H1 (cell line): ENCODE measurements at regions not wholly inside any gene's neighbourhood (a gene's known extent, or its start where the extent isn't known, plus 50 kb on each side); places are given as distances from the start of the nearest gene placed in this dataset.
A peak's percentile ranks its signal among the peaks of the same experiment; 100 is the strongest.

Experiments
- CTCF ChIA-PET: fragments of 300-600 bp; sonication (Branson Sonifier 250); formaldehyde crosslinking; loops from one replicate; lab custom pipeline; 2021; ENCODE audit not compliant: partially characterized antibody; lab: Charles Lee
- POLR2A ChIA-PET: fragments of 300-600 bp; sonication (Branson Sonifier 250); formaldehyde crosslinking; loops from one replicate; lab custom pipeline; 2021; ENCODE audit warnings: inconsistent platforms; ENCODE audit not compliant: partially characterized antibody; lab: Charles Lee
- DNase-seq, 2 experiments: peaks; one replicate each; pipeline versions ENCODE4 v3.0.0 to v3.0.0-alpha.2; 2010 to 2022; ENCODE audit warnings: low spot score in 2 of 2, low read depth in 1 of 2, mixed read lengths in 1 of 2
- FAIRE-seq: peaks from 2 replicates; lab custom pipeline; 2011; peaks lifted over from hg19 to GRCh38; lab: Jason Lieb, UNC
- H2AFZ ChIP-seq: 2 replicates; pipeline ENCODE4 v1.8.1; 2012; ENCODE audit warnings: low read length, inconsistent platforms
- H2AK5ac ChIP-seq: 2 replicates; pipeline ENCODE4 v1.6.1; 2013; ENCODE audit warnings: low read depth, low read length
- H2BK120ac ChIP-seq: replicated peaks from 2 replicates; pipeline ENCODE3; 2013; ENCODE audit warnings: low read depth, low read length, inconsistent platforms
- H2BK12ac ChIP-seq: 2 replicates; pipeline ENCODE4 v1.6.1; 2013; ENCODE audit warnings: low read depth, low read length
- H2BK15ac ChIP-seq: 2 replicates; pipeline ENCODE4 v1.6.1; 2013; ENCODE audit warnings: low read length
- H2BK20ac ChIP-seq: 2 replicates; pipeline ENCODE4 v1.6.1; 2013; ENCODE audit warnings: low read length
- H2BK5ac ChIP-seq: 2 replicates; pipeline ENCODE4 v1.6.1; 2013; ENCODE audit warnings: low read depth, low read length
- H3K14ac ChIP-seq: 2 replicates; pipeline ENCODE4 v1.6.1; 2013; ENCODE audit warnings: inconsistent platforms; ENCODE audit not compliant: insufficient read length
- H3K18ac ChIP-seq: 2 replicates; pipeline ENCODE4 v1.6.1; 2013; ENCODE audit warnings: low read length; ENCODE audit errors: extremely low read depth
- H3K23ac ChIP-seq: 2 replicates; pipeline ENCODE4 v1.6.1; 2013; ENCODE audit warnings: inconsistent platforms; ENCODE audit not compliant: insufficient read length
- H3K23me2 ChIP-seq: 2 replicates; pipeline ENCODE4 v1.6.1; 2013; ENCODE audit warnings: low read depth, low read length
- H3K27ac ChIP-seq: 2 replicates; pipeline ENCODE4 v1.6.1; 2011; ENCODE audit warnings: low read depth, low read length, inconsistent platforms
- H3K27me3 ChIP-seq, 4 experiments: replicated peaks in 1 of 4; 1 replicate in 1 of 4; 2 replicates in 3 of 4; pipeline versions ENCODE4 v1.6.1 to v1.8.1; 2011 to 2013; ENCODE audit warnings: low read length in 3 of 4, mild to moderate bottlenecking in 3 of 4, inconsistent platforms in 2 of 4, mixed read lengths in 2 of 4, moderate library complexity in 1 of 4; ENCODE audit not compliant: control insufficient read depth in 3 of 4, insufficient read depth in 3 of 4; ENCODE audit errors: extremely low read depth in 1 of 4
- H3K36me3 ChIP-seq, 4 experiments: 2 replicates each; pipeline versions ENCODE4 v1.6.1 to v1.8.1; 2011 to 2013; ENCODE audit warnings: mild to moderate bottlenecking in 4 of 4, low read length in 3 of 4, moderate library complexity in 2 of 4, control low read depth in 1 of 4, inconsistent platforms in 1 of 4; ENCODE audit not compliant: insufficient read depth in 4 of 4, control insufficient read depth in 2 of 4
- H3K4ac ChIP-seq: replicated peaks from 2 replicates; pipeline ENCODE3; 2013; ENCODE audit warnings: low read length, low read depth, mixed read lengths, inconsistent platforms; ENCODE audit not compliant: insufficient read length
- H3K4me1 ChIP-seq, 4 experiments: replicated peaks in 1 of 4; 1 replicate in 1 of 4; 2 replicates in 3 of 4; pipeline versions ENCODE4 v1.6.1 to v1.8.1; 2011 to 2013; ENCODE audit warnings: low read length in 3 of 4, inconsistent platforms in 2 of 4, mixed read lengths in 1 of 4; ENCODE audit not compliant: insufficient read depth in 4 of 4, control insufficient read depth in 3 of 4
- H3K4me2 ChIP-seq, 2 experiments: 2 replicates each; pipeline versions ENCODE4 v1.6.1 to v1.8.1; 2011 to 2013; ENCODE audit warnings: low read depth in 2 of 2, low read length in 2 of 2, control low read depth in 1 of 2, inconsistent platforms in 1 of 2, mild to moderate bottlenecking in 1 of 2; ENCODE audit not compliant: insufficient read depth in 1 of 2
- H3K4me3 ChIP-seq, 4 experiments: fragments of 200-600, 300-600 bp in 1 of 4; sonication (generic), shearing (Covaris generic), sonication (Bioruptor Twin) in 1 of 4; 2 replicates each; pipeline versions ENCODE4 v1.5.1 to v1.8.1; 2011 to 2016; ENCODE audit warnings: low read length in 4 of 4, low read depth in 3 of 4, control low read depth in 2 of 4, inconsistent platforms in 2 of 4, mild to moderate bottlenecking in 2 of 4, mixed read lengths in 1 of 4, moderate library complexity in 1 of 4; ENCODE audit not compliant: insufficient read depth in 2 of 4; ENCODE audit errors: extremely low read depth in 1 of 4
- H3K56ac ChIP-seq: replicated peaks from 2 replicates; pipeline ENCODE3; 2013; ENCODE audit warnings: low read depth, mild to moderate bottlenecking, mixed read lengths, low read length, inconsistent platforms; ENCODE audit not compliant: insufficient read length
- H3K79me1 ChIP-seq: 2 replicates; pipeline ENCODE4 v1.6.1; 2013; ENCODE audit warnings: low read depth, low read length, control low read depth
- H3K79me2 ChIP-seq, 2 experiments: 2 replicates each; pipeline versions ENCODE4 v1.6.1 to v1.8.1; 2012 to 2013; ENCODE audit warnings: low read length in 2 of 2, mild to moderate bottlenecking in 2 of 2, inconsistent platforms in 1 of 2; ENCODE audit not compliant: insufficient read depth in 2 of 2, control insufficient read depth in 1 of 2
- H3K9ac ChIP-seq, 4 experiments: replicated peaks in 1 of 4; 1 replicate in 1 of 4; 2 replicates in 3 of 4; pipeline versions ENCODE4 v1.6.1 to v1.8.1; 2011 to 2013; ENCODE audit warnings: low read depth in 3 of 4, low read length in 3 of 4, control low read depth in 2 of 4, mild to moderate bottlenecking in 2 of 4, moderate library complexity in 2 of 4, inconsistent platforms in 1 of 4; ENCODE audit errors: extremely low read depth in 1 of 4
- H3K9me3 ChIP-seq, 2 experiments: 2 replicates each; pipeline versions ENCODE4 v1.6.1 to v1.8.1; 2012 to 2013; ENCODE audit warnings: mild to moderate bottlenecking in 2 of 2, moderate library complexity in 2 of 2, control low read depth in 1 of 2, inconsistent platforms in 1 of 2, low read depth in 1 of 2, low read length in 1 of 2, mixed read lengths in 1 of 2; ENCODE audit not compliant: insufficient read depth in 2 of 2
- H4K20me1 ChIP-seq, 2 experiments: replicated peaks in 1 of 2; 2 replicates each; pipeline versions ENCODE3 to v1.8.1; 2011 to 2013; ENCODE audit warnings: inconsistent platforms in 2 of 2, low read length in 2 of 2, mild to moderate bottlenecking in 1 of 2; ENCODE audit not compliant: insufficient read depth in 2 of 2, control insufficient read depth in 1 of 2
- H4K5ac ChIP-seq: 2 replicates; pipeline ENCODE4 v1.6.1; 2013; ENCODE audit warnings: low read length, low read depth, mixed read lengths, inconsistent platforms; ENCODE audit not compliant: insufficient read length
- H4K8ac ChIP-seq: 2 replicates; pipeline ENCODE4 v1.8.0; 2013; ENCODE audit warnings: mild to moderate bottlenecking, moderate library complexity, low read length, inconsistent platforms; ENCODE audit not compliant: insufficient read depth; ENCODE audit errors: extremely low read depth
- H4K91ac ChIP-seq: replicated peaks from 2 replicates; pipeline ENCODE3; 2013; ENCODE audit warnings: low read length, mixed read lengths, inconsistent platforms; ENCODE audit not compliant: insufficient read length
- ASH2L ChIP-seq: fragments of 200-600, 300-600 bp; sonication (generic); IDR thresholded peaks from one replicate; pipeline ENCODE4 v1.7.1; 2017; ENCODE audit warnings: low read length
- ATF3 ChIP-seq: IDR thresholded peaks from 2 replicates; pipeline ENCODE4 v1.6.1; 2011; ENCODE audit warnings: low read depth, mild to moderate bottlenecking, low read length; ENCODE audit not compliant: insufficient read depth
- BRCA1 ChIP-seq: IDR thresholded peaks from 2 replicates; pipeline ENCODE4 v1.6.1; 2012; ENCODE audit warnings: low read depth, low read length, improper control_type of control experiment
- KDM1A ChIP-seq: fragments of 200-600, 300-600 bp; sonication (generic); IDR thresholded peaks from 2 replicates; pipeline ENCODE4 v1.7.1; 2016; ENCODE audit warnings: mild to moderate bottlenecking, low read length, borderline replicate concordance
- SIX5 ChIP-seq: IDR thresholded peaks from 2 replicates; pipeline ENCODE4 v1.6.1; 2011; ENCODE audit warnings: mild to moderate bottlenecking, low read depth, low read length
- SP2 ChIP-seq: IDR thresholded peaks from 2 replicates; pipeline ENCODE4 v1.6.1; 2012; ENCODE audit warnings: mild to moderate bottlenecking, low read length, inconsistent platforms
- WGBS, 2 experiments: shearing (Covaris generic) in 1 of 2; methylation state at CpG; one replicate each; pipeline versions ENCODE4 v1.1.6 to v1.1.7; 2013 to 2015; ENCODE audit warnings: low lambda C conversion rate in 2 of 2, mixed read lengths in 2 of 2, inconsistent platforms in 1 of 2, low coverage in 1 of 2, missing lambda C conversion rate in 1 of 2; ENCODE audit not compliant: insufficient replicate concordance in 2 of 2, insufficient coverage in 1 of 2, insufficient read length in 1 of 2; ENCODE audit errors: extremely low coverage in 1 of 2, missing lambda C conversion rate in 1 of 2; 5-methylcytosine and 5-hydroxymethylcytosine counted together

GRCh38 chr1:30358500-30358899, 364.9 kb downstream of the MATN1 start:
- no peak overlapping the region for H2BK20ac ChIP-seq
- no peaks in the 10 kb centered on the region for H4K20me1 ChIP-seq
- no peak overlapping the region for H3K56ac ChIP-seq
- H2AFZ ChIP-seq, result 0 out of 2 replicates have a peak overlapping the region, but pooled peaks have one; percentile 69
- FAIRE-seq, result no peak
- H4K8ac ChIP-seq, result no peak overlapping the region
- H3K79me2 ChIP-seq, result no peaks in the 10 kb centered on the region
- TF ChIP-seq ATF3 (no peak), SIX5 (no peak), KDM1A (peak; percentile 30; the same call in 1 of the 2 replicates), SP2 (no peak), ASH2L (no peak), BRCA1 (no peak)
- H3K4me1 ChIP-seq, result peaks cover 0 to 11% (median 1%) of the 10 kb centered on the region in 4 experiments; a peak in 6 of 7 replicates
- DNase-seq, result no peak
- H3K27ac ChIP-seq, result no peak overlapping the region
- H4K5ac ChIP-seq, result no peak overlapping the region
- no peak overlapping the region for H3K14ac ChIP-seq
- H3K36me3 ChIP-seq, result no peaks in the 10 kb centered on the region
- H3K79me1 ChIP-seq, result no peaks in the 10 kb centered on the region
- H2BK12ac ChIP-seq, result no peak overlapping the region
- H2BK5ac ChIP-seq, result no peak overlapping the region
- POLR2A ChIA-PET, result no interaction called here
- no peak overlapping the region for H2AK5ac ChIP-seq
- CTCF ChIA-PET, result interaction anchor here (0.7 to 14.2 kb wide), 6 partner anchors 10 to 51 kb away, joined by 3 to 139 read pairs (median 5); no protein-coding TSS in a partner anchor
- no peaks in the 10 kb centered on the region for H3K23me2 ChIP-seq
- H3K4me2 ChIP-seq, result no peak overlapping the region; a peak in 1 of 4 replicates
- WGBS, 2 experiments, result 57% methylated on average over 3 of the region's 3 CpGs; no CpG with 5 or more reads in 1 of the 2 experiments
- no peak overlapping the region for H3K4me3 ChIP-seq
- H3K18ac ChIP-seq, result no peak overlapping the region; the same call in 1 of the 2 replicates
- no peak overlapping the region for H3K23ac ChIP-seq
- no peak overlapping the region for H3K4ac ChIP-seq
- no peak overlapping the region for H2BK120ac ChIP-seq
- no peak overlapping the region for H4K91ac ChIP-seq
- H3K27me3 ChIP-seq, result no peaks in the 10 kb centered on the region; a peak in 1 of 7 replicates
- no peaks in the 10 kb centered on the region for H3K9me3 ChIP-seq
- H3K9ac ChIP-seq, result no peak overlapping the region
- no peak overlapping the region for H2BK15ac ChIP-seq
